22Rv1 (cell line): ENCODE measurements at regions not wholly inside any gene's neighbourhood (a gene's known extent, or its start where the extent isn't known, plus 50 kb on each side); places are given as distances from the start of the nearest gene placed in this dataset.

Experiments used
- H3K27ac ChIP-seq: fragments of 450-650 bp; 2 replicates; pipeline ENCODE4 v1.5.1; 2017
- CTCF ChIP-seq: fragments of 450-650 bp; IDR thresholded peaks from 2 replicates; pipeline ENCODE4 v1.5.1; 2017; ENCODE audit warnings: mild to moderate bottlenecking
- ZFX ChIP-seq: fragments of 450-650 bp; IDR thresholded peaks from 2 replicates; pipeline ENCODE4 v1.6.1; 2017; ENCODE audit warnings: antibody characterized with exemption, borderline replicate concordance

- TF ChIP-seq CTCF (peak; percentile 77), ZFX (no peak)
- H3K27ac ChIP-seq: no peak overlapping the region
These were observed 107.6 kb upstream of the CYRIA start for GRCh38 chr2:16773080-16773713.

GRCh38 chr2:16767789-16768476 is 102.3 kb upstream of the CYRIA start:
- no peak for TF ChIP-seq CTCF
- no peak for TF ChIP-seq ZFX
- no peak overlapping the region for H3K27ac ChIP-seq

GRCh38 chr2:16765356-16765755 is 99.7 kb upstream of the CYRIA start:
- H3K27ac ChIP-seq: no peak overlapping the region
- TF ChIP-seq CTCF: no peak
- TF ChIP-seq ZFX: no peak

- H3K27ac ChIP-seq: no peak overlapping the region
- no peak for TF ChIP-seq CTCF
- no peak for TF ChIP-seq ZFX
These were observed 98.9 kb upstream of the CYRIA start for GRCh38 chr2:16764487-16764886.

- TF ChIP-seq CTCF: no peak
- no peak for TF ChIP-seq ZFX
- H3K27ac ChIP-seq: no peak overlapping the region
These were observed 97.9 kb upstream of the CYRIA start for GRCh38 chr2:16763493-16763899.

GRCh38 chr2:16763056-16763455 is 97.4 kb upstream of the CYRIA start:
- no peak overlapping the region for H3K27ac ChIP-seq
- TF ChIP-seq CTCF: no peak
- no peak for TF ChIP-seq ZFX

GRCh38 chr2:16760426-16760825 is 94.8 kb upstream of the CYRIA start:
- TF ChIP-seq ZFX (no peak), CTCF (no peak)
- H3K27ac ChIP-seq: no peak overlapping the region
